HG02981 (cell line): ENCODE measurements at regions not wholly inside any gene's neighbourhood (a gene's known extent, or its start where the extent isn't known, plus 50 kb on each side); places are given as distances from the start of the nearest gene placed in this dataset.
"Not testable (repeated sequence)": the region's sequence is repeated elsewhere in the genome, so short reads cannot be mapped to it uniquely, and the experiment has no call there.

ENCODE experiments used
- ATAC-seq: cut with Tn5 transposase; IDR thresholded peaks from one replicate; pipeline ENCODE4 v1.9.1; 2021; ENCODE audit warnings: mild to moderate bottlenecking, moderate library complexity; ENCODE audit not compliant: unreplicated experiment

DNA sequence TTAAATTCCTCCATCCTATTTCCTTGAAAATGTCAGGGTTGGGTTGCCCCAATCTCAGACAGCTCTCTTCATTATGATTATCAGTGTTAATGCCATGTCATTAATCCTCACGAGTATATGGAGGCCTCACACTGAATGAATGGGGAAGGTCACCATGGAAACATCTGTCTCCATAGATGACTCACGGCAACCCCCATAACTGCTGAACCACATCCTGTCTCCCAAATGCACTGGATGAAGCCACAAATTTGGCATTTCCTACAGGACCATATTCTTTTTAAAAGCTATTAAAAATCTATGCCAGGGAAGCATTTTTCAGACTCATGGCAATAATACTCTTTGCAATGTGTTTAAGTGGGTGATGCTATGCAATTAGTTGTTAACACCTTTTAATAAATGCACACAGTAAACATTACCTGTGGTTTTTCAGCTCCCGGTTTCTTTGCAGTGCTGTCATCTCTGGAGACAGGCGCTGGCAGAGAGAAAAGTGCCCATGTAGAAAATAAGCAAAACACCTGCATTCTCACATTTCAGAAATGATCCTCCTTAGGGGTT, 80.1 kb upstream of the PTPRK start:
- peak; percentile 73 for ATAC-seq

DNA sequence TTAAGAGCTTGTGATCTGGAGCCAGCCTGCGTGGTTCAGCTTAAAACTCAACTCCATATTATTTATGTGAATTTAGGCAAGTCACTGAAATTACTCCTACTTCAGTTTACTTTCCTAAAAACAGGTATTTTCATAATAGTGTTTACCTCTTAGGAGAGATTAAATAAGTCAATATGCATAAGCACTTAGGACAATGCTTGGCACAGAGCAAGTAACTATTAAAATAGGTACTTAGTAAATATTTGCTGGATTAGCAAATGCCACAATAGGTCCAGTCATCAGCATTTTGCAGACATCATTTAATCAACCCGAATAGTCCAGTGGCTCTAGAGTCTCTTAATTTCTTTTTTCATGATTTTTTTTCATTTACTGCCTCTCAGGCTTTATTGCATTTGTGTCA, 78.6 kb upstream of the PTPRK start:
- ATAC-seq, result no peak

DNA sequence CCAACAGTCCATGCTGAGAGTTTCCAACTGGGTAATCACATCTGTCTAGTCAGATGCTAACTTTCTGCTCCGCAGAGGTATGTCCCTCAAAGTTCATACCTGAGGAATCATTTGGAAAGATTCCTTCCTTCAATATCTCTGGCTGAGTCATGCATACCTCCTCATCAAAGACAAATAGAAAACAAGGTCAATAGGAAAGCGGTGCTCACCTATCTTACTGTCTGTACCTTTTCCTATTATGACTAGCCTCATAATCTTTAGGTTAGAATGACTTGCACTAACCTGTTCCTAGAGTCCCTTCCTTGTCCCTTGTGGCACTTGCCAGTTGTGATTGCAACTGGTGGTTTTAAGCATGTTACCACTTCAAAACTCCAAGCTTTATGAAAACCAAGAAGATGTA, 78.2 kb upstream of the PTPRK start:
- peak; percentile 36 for ATAC-seq

DNA sequence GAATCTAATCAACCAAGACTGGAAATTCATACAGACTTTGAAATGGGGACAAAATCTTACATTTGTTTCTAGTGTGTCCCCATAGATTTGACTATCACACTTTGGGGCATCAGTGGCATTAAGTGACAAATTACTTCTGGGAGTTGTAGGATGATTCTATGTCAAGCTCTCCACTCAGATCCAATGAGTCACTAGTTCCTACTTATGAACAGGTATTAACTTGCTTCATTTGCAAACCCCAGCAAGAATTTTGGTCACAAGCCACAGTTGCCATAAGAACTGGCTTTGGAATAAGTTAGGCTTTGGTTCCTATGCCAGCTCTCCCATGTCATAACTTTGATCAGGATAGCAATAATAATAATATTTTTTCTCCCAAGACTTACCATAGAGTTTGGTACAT, 77.6 kb upstream of the PTPRK start:
- ATAC-seq, result no peak

- no peak for ATAC-seq
Measured at GRCh38 chr6:128597004-128597403, 76.6 kb upstream of the PTPRK start.

GRCh38 chr6:128595544-128595943, 75.1 kb upstream of the PTPRK start:
- ATAC-seq, result no peak

DNA sequence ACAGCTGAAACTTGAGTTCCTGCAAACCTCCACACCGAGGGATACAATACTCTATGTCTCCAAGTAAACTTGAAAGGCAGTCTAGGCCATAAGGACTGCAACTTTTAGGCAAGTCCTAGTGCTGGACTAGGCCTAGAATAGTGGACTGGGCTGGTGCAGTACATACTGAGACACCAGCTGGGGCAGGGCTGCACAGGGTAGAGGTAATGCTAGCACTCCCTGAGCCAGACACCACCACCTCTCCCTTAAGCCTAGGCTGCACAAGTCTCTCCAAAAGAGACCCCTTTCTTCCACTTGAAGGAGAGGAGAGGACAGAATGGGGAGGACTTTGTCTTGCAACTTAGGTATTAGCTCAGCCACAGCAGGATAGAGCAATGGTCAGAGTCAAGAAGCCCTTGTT, 65.7 kb upstream of the PTPRK start:
- ATAC-seq, result no peak

GRCh38 chr6:128580224-128581110, 60.1 kb upstream of the PTPRK start:
- no peak for ATAC-seq

DNA sequence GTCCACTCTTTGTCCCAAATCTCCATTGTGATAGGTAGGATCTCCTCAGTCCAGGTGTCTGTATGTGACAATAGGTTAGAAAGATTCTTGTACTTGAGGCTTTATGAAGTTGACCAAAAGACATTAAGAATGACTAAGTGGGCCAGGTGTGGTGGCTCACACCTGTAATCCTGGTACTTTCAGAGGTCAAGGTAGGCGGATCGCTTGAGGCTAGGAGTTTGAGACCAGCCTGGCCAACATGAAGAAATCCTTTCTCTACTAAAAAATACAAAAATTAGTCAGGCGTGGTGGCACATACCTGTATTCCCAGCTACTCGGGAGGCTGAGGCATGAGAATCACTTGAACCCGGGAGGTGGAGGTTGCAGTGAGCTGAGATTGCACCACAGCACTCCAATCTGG, 54.9 kb upstream of the PTPRK start:
- ATAC-seq, result not testable (repeated sequence)

- peak; percentile 56 for ATAC-seq
Measured at GRCh38 chr6:128574402-128574801, 54.0 kb upstream of the PTPRK start.

DNA sequence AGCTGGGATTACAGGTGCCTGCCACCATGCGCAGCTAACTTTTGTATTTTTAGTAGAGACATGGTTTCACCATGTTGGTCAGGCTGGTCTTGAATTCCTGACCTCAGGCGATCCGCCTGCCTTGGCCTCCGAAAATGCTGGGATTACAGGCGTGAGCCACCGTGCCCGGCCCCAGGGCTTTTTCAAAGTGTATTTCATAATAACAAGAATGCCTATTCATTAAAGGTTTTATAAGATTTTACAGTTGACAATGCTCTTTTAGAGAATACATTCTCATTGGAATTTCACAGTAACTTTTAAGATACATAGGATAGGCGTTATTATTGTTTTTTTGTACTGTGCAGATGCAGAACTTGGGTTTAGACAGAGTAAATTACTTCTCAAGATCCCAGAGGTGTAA, 52.6 kb upstream of the PTPRK start:
- ATAC-seq, result no peak

DNA sequence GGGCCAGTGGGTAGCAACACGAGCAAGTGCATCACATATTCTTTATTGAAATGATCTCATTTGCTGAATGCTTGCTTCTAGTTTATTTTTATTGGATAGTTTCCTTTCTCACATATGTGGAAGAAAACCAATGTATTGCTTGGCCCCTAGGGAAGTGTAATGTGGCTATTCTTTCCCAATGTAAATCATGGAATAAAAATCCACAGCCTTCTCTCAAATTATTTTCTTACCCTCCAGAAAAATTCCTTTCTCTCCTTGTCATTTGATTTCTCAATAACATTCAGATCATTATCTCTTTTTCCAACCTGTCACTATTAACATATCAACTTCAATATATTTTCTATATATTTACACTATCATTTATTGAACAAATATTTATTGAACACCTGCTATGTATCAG, 51.9 kb upstream of the PTPRK start:
- no peak for ATAC-seq

DNA sequence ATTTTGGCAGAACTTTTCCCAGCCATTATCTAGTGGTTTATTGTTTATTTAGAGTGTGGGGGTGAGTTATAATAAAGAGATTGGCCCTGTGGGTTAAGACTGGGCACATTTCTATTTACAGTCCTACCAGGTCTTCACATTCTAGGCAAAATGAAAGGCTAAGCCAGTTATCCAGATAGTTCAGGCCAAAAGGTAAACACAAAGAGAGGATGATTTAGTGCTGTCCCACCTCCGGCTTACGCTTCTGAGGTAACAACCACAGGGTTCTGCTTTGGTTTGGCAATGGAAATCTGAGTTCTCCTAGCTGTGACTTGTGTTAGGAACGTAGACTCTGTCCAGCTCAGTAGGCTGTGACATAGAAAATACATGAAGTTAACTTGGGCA, 50.3 kb upstream of the PTPRK start:
- no peak for ATAC-seq

DNA sequence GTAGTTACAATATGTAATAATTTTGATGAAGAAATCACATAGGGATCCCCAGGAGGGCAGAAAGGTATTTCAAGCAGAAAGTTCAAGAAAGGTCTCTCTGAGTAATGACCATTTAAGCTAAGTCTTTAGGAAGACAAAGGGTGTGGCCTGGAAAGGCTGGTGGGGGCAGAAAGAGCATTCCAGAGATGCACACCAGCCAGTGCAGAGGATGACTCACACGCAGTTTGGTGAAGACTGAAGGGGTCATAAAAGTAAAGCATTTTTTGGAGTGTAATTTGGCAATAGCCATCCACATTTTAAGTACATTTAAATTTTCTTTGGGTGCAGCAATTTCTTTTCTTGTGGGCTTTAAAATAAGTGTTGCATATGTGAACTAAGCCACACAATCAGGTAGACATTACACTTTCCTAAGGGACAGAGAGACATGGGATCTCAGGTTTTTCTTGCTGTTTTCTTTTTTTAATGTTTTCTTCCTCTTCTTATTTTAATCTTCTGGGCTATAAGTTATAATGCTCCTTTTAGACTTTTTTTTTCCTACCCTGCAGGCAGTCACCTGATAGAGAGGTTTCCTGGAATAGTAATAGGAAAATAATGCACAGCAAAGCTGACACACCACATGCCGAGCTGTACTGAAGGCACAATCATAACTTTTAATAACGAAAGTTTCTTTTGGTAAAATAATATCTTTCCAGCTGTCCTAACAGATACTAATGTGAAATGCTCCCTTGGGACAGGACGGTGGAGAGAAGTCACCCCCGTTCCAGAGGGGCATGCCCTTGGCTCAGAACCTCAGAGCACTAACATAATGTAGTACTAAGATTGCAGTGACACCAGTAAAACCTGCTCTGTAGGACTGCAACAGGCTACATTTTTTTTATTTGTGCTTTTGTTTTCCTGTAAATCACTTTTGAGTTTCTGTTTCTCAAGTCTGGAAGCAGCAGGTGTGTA, 49.6 kb upstream of the PTPRK start:
- ATAC-seq, result no peak
